CD4-positive, alpha-beta T cell treated with Interleukin-17A for 1 hour (primary cell): ENCODE measurements at regions not wholly inside any gene's neighbourhood (a gene's known extent, or its start where the extent isn't known, plus 50 kb on each side); places are given as distances from the start of the nearest gene placed in this dataset.

Experiments
- DNase-seq: peaks from one replicate; pipeline ENCODE4 v3.0.0-alpha.2; 2020

- DNase-seq: peak; percentile 52
These were observed 88.8 kb upstream of the ARHGEF3 start for GRCh38 chr3:56890448-56891091.

- no peak for DNase-seq
These were observed 87.4 kb upstream of the ARHGEF3 start for GRCh38 chr3:56889131-56889530.

- peak; percentile 55 for DNase-seq
These were observed 85.8 kb upstream of the ARHGEF3 start for GRCh38 chr3:56887402-56888025.

- no peak for DNase-seq
These were observed 84.6 kb upstream of the ARHGEF3 start for GRCh38 chr3:56886314-56886713.

- DNase-seq: no peak
These were observed 84.1 kb upstream of the ARHGEF3 start for GRCh38 chr3:56885879-56886278.

- no peak for DNase-seq
These were observed 83.7 kb upstream of the ARHGEF3 start for GRCh38 chr3:56885453-56885852.

- no peak for DNase-seq
These were observed 82.6 kb upstream of the ARHGEF3 start for GRCh38 chr3:56884387-56884786.

- DNase-seq: no peak
These were observed 82.1 kb upstream of the ARHGEF3 start for GRCh38 chr3:56883828-56884227.

- DNase-seq: no peak
These were observed 81.1 kb upstream of the ARHGEF3 start for GRCh38 chr3:56882896-56883295.

GRCh38 chr3:56881841-56882240 lies 80.1 kb upstream of the ARHGEF3 start:
- no peak for DNase-seq

- no peak for DNase-seq
These were observed 79.2 kb upstream of the ARHGEF3 start for GRCh38 chr3:56880720-56881575.

GRCh38 chr3:56879436-56880215 lies 77.9 kb upstream of the ARHGEF3 start:
- no peak for DNase-seq

- DNase-seq: peak; percentile 34
These were observed 76.3 kb upstream of the ARHGEF3 start for GRCh38 chr3:56878074-56878473.

GRCh38 chr3:56876916-56877315 lies 75.2 kb upstream of the ARHGEF3 start:
- no peak for DNase-seq

GRCh38 chr3:56874269-56874668 lies 72.5 kb upstream of the ARHGEF3 start:
- no peak for DNase-seq

- DNase-seq: no peak
These were observed 68.7 kb upstream of the ARHGEF3 start for GRCh38 chr3:56870436-56870835.

GRCh38 chr3:56869157-56869889 lies 67.6 kb upstream of the ARHGEF3 start:
- DNase-seq: peak; percentile 14

GRCh38 chr3:56868706-56869105 lies 67.0 kb upstream of the ARHGEF3 start:
- no peak for DNase-seq

GRCh38 chr3:56867671-56868070 lies 65.9 kb upstream of the ARHGEF3 start:
- no peak for DNase-seq

GRCh38 chr3:56864918-56865524 lies 63.3 kb upstream of the ARHGEF3 start:
- DNase-seq: no peak

- DNase-seq: no peak
These were observed 62.3 kb upstream of the ARHGEF3 start for GRCh38 chr3:56864090-56864489.
